Gastroesophageal sphincter (tissue), 3 donors: ENCODE measurements at regions not wholly inside any gene's neighbourhood (a gene's known extent, or its start where the extent isn't known, plus 50 kb on each side); places are given as distances from the start of the nearest gene placed in this dataset.

Experiments used
- EP300 ChIP-seq: sonication (generic); formaldehyde crosslinking; IDR thresholded peaks from one replicate; pipeline ENCODE4 v1.6.1; 2017; ENCODE audit warnings: antibody characterized with exemption, mild to moderate bottlenecking
- POLR2A ChIP-seq, 2 donors: fragments of 450-650 bp; IDR thresholded peaks; one replicate each; pipeline ENCODE4 v1.6.1; 2017; ENCODE audit warnings: antibody characterized with exemption in 2 of 2, mild to moderate bottlenecking in 2 of 2, moderate library complexity in 1 of 2
- POLR2AphosphoS5 ChIP-seq: sonication (generic); formaldehyde crosslinking; IDR thresholded peaks from one replicate; pipeline ENCODE4 v1.6.1; 2017; ENCODE audit warnings: antibody characterized with exemption
- TF ChIP-seq, protein P1 (sequence below), 4 experiments: fragments of 200-600 bp in 2 of 4; fragments of 450-650 bp in 2 of 4; sonication (generic) in 1 of 4; IDR thresholded peaks; one replicate each; pipeline ENCODE4 v1.5.1; 2017 to 2019; ENCODE audit warnings: antibody characterized with exemption in 4 of 4, mild to moderate bottlenecking in 2 of 4, moderate library complexity in 2 of 4

- TF ChIP-seq, protein P1, sequence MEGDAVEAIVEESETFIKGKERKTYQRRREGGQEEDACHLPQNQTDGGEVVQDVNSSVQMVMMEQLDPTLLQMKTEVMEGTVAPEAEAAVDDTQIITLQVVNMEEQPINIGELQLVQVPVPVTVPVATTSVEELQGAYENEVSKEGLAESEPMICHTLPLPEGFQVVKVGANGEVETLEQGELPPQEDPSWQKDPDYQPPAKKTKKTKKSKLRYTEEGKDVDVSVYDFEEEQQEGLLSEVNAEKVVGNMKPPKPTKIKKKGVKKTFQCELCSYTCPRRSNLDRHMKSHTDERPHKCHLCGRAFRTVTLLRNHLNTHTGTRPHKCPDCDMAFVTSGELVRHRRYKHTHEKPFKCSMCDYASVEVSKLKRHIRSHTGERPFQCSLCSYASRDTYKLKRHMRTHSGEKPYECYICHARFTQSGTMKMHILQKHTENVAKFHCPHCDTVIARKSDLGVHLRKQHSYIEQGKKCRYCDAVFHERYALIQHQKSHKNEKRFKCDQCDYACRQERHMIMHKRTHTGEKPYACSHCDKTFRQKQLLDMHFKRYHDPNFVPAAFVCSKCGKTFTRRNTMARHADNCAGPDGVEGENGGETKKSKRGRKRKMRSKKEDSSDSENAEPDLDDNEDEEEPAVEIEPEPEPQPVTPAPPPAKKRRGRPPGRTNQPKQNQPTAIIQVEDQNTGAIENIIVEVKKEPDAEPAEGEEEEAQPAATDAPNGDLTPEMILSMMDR (IDR thresholded peaks at IDR 0.05), result no peak
- TF ChIP-seq POLR2AphosphoS5 (no peak), POLR2A (IDR thresholded peaks at IDR 0.05) (no peak), EP300 (no peak)
Measured at GRCh38 chr4:81360737-81361136, 111.0 kb downstream of the RASGEF1B start.
